Middle frontal gyrus (tissue), 1 donor: ENCODE measurements at regions not wholly inside any gene's neighbourhood (a gene's known extent, or its start where the extent isn't known, plus 50 kb on each side); places are given as distances from the start of the nearest gene placed in this dataset.
"Not testable (repeated sequence)": the region's sequence is repeated elsewhere in the genome, so short reads cannot be mapped to it uniquely, and the experiment has no call there.

Experiments
- DNase-seq: peaks from one replicate; pipeline ENCODE4 v3.0.0-alpha.2; 2015; ENCODE audit warnings: low spot score; ENCODE audit errors: extremely low spot score

- no peak for DNase-seq
These were observed 58.0 kb downstream of the CGGBP1 start for GRCh38 chr3:88000853-88001252.

DNA sequence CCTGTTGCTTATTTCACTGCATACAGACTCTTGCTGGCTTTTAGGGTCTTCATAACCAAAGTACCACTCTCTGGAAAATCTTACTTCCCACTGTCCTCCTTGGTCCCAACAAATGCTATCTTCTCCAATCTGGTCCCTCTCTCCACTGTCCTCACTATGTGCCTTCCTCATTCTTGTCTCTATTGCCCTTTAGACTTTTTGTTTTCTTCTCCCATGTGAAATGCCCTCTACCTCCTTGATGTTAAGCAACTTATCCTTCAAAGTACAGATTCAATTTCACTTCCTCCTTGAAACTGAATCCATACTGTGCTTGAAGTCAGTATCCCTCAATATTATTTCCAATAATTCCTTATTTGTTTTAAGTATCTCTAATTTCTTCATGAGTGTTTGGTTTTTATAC, 60.8 kb downstream of the CGGBP1 start:
- DNase-seq, result no peak

- no peak for DNase-seq
These were observed 61.5 kb downstream of the CGGBP1 start for GRCh38 chr3:87997298-87997697.

GRCh38 chr3:87996882-87997281, 61.9 kb downstream of the CGGBP1 start:
- no peak for DNase-seq

DNA sequence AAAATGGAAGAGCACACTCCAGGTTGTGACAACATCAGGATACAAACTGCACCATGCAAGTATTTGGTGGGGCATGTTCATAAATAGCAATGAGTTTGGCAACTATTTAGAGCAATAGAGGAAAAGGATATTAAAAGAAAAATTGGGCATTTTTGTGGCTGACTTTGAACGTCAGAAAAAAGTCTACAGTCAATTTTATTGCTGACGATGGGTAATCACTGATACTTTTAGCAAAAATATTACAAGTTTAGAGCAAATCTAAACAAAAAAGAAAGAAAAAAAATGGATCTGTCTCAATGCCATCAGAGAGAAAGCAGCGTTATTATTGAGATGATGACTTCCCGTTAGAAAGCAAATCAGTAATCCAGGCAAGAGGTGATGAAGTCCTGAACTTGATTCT, 65.2 kb downstream of the CGGBP1 start:
- no peak for DNase-seq

GRCh38 chr3:87987952-87988351, 70.9 kb downstream of the CGGBP1 start:
- DNase-seq, result no peak

DNA sequence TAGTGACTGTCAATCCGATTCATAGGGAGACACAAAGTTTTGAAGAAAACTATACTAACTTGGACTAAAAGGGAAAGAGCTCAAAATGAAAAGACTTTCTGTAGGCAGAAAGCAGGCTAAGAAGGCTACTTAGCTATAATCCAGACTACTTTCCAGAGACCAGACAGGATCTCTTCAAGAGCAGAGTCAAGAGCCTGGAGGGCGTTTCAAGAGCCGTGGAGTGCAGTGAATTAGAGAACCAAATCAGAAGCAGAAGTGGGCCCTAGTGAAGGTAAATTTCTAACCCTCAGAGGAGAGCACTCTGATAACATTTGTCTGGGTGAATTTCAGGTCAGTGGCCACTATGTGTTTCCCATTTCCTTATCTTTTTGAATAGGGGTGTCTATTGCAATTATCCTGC, 76.4 kb downstream of the CGGBP1 start:
- no peak for DNase-seq

DNA sequence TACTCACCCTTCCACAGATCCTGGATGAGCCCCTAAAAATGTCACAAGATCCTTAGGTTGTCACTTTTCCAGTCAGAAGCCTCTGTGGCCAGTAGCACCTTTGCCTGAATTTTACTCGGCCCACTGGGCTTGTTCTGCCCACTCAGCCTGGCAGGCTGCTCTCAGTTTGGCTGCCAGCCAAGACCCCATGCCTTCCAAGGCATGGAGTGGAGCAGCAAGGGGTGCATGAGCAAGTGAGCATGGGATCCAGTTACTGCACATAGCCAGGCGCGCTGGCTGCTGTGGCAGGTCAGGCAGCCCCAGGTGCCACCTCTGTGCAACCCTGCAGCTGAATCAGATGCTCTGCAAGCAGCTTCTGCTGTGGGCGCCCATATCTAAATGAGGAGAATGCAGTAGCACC, 79.3 kb downstream of the CGGBP1 start:
- DNase-seq, result no peak

- no peak for DNase-seq
These were observed 81.0 kb downstream of the CGGBP1 start for GRCh38 chr3:87977765-87978164.

DNA sequence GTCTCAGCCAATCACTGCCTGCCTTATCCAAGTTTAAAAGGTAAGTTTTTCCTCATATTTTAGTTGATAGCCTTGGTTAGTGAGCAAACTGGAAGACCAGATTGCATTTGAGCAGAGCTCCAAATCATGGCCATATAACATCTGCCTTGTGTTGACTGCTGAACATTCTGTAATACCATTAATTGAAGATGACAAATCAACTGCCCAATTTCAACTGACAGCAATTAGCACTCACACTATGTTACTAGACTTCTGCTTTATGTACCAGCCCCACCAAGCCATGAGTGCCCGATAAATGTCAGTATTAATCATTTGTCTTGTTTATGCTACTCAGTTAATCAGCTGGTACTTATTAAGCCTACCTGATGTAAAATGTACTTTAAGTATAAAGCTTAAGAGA, 83.1 kb downstream of the CGGBP1 start:
- DNase-seq, result no peak

- no peak for DNase-seq
These were observed 84.9 kb downstream of the CGGBP1 start for GRCh38 chr3:87973906-87974305.

GRCh38 chr3:87969620-87970019, 89.2 kb downstream of the CGGBP1 start:
- no peak for DNase-seq

- no peak for DNase-seq
These were observed 90.1 kb downstream of the CGGBP1 start for GRCh38 chr3:87968668-87969067.

DNA sequence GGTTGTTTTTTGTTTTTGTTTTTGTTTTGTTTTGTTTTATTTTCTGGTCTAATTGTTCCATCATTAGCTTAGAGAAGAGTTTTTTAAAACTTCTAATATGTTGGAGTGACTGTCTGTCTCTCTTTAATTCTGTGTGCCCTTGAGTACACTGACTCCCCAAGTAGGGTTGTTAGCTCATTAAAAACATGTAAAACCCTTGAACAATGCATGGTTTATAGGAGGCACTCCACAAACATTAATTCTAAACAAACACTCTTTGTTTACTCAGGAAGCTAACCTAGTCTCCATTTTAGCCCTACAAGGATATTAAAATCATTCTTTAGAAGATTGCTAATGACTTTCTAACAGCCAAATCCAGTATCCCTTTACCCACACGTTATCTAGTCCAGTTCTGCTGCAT, 100.5 kb downstream of the CGGBP1 start:
- DNase-seq, result no peak

- no peak for DNase-seq
These were observed 101.2 kb downstream of the CGGBP1 start for GRCh38 chr3:87957575-87957974.

DNA sequence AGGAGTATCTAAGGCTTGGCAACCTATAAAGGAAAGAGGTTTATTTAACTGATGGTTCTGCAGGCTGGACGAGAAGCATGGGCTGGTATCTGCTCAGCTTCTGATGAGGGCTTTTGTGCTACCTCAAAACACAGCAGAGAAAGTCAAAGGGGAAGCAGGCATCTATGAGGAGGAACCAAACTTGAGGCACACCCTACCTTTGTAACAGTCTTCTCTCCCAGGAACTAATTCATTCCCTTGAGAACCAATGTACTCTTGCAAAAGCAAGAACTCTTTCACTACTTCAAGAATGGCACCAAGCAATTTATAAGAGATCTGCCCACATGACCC, 109.0 kb downstream of the CGGBP1 start:
- no peak for DNase-seq

- DNase-seq, result no peak
These were observed 109.5 kb downstream of the CGGBP1 start for GRCh38 chr3:87949189-87949878.

GRCh38 chr3:87946007-87946406, 112.8 kb downstream of the CGGBP1 start:
- DNase-seq, result not testable (repeated sequence)

- not testable (repeated sequence) for DNase-seq
These were observed 116.5 kb downstream of the CGGBP1 start for GRCh38 chr3:87942256-87942655.

DNA sequence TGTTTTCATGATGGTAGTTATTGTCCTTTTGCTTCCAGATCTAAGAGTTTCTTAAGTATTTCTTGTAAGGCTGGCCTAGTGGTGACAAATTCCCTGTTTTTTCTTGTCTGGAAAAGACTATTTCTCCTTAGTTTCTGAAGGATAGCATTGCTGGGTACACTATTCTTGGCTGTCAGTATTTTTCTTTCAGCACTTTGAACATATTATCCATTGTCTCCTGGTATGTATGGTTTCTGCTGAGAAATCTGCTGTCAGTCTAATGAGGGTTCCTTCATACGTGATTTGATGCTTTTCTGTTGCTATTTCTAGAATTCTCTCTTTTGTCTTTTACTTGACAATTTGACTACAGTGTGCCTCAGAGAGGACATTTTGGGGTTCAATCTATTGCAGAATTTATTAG, 134.3 kb downstream of the CGGBP1 start:
- no peak for DNase-seq

DNA sequence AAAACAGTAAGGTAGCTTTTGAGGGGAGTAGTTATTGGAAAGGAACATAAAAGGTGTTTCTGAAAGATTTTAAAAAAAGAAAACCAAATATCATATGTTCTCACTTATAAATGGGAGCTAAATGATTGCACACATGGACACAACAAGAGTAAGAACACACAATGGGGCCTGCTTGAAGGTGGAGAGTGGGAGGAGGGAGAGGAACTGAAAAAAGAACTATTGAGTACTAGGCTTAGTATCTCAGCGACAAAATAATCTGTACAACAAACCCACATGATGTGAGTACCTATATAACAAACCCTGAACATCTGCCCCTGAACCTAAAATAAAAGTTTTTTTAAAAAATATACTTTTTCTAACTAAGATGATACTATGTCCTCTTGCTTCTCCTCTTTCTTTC, 138.3 kb downstream of the CGGBP1 start:
- no peak for DNase-seq

- DNase-seq, result no peak
These were observed 157.7 kb downstream of the CGGBP1 start for GRCh38 chr3:87901141-87901540.

GRCh38 chr3:87900061-87900460, 158.7 kb downstream of the CGGBP1 start:
- no peak for DNase-seq

DNA sequence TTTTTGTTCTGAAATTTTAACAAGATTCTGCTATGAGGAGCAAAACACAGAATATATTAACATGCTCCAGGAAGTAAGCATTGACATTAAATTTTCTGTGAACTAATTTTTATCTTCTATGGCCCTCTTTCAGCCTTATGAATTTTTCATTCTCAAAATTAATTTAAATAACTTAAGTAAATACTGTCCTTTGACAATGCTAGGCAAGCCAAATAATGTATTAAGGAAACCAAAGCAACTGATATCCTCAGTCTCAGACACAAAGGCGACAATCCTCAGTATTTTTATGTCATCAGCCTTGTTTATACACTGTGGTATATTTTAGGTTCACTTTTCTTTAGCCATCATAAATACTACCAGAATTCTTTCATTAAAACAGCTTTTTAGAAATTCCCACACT, 159.8 kb downstream of the CGGBP1 start:
- DNase-seq, result no peak
